SU-DHL-6 (cell line): ENCODE measurements at regions not wholly inside any gene's neighbourhood (a gene's known extent, or its start where the extent isn't known, plus 50 kb on each side); places are given as distances from the start of the nearest gene placed in this dataset.

Experiments
- H2AFZ ChIP-seq: fragments of 200-600 bp; sonication (generic); 2 replicates; pipeline ENCODE4 v1.6.1; 2014; ENCODE audit warnings: low read depth, mild to moderate bottlenecking, moderate library complexity, mixed read lengths, antibody characterized with exemption, low read length; ENCODE audit not compliant: severe bottlenecking
- H3F3A ChIP-seq: fragments of 200-600 bp; shearing (Covaris generic); 2 replicates; pipeline ENCODE4 v1.6.0; 2016; ENCODE audit warnings: antibody characterized with exemption, mild to moderate bottlenecking; ENCODE audit not compliant: insufficient read depth
- H3K27ac ChIP-seq: fragments of 200-600 bp; sonication (generic); 2 replicates; pipeline ENCODE4 v1.5.1; 2016; ENCODE audit warnings: low read depth, mild to moderate bottlenecking, low read length, moderate library complexity, mixed read lengths
- H3K27me3 ChIP-seq: fragments of 200-600 bp; sonication (generic), shearing (Covaris generic); 2 replicates; pipeline ENCODE4 v1.6.0; 2014; ENCODE audit warnings: mild to moderate bottlenecking, low read length
- H3K36me3 ChIP-seq: fragments of 200-600 bp; sonication (generic); 2 replicates; pipeline ENCODE4 v1.6.1; 2014; ENCODE audit warnings: mild to moderate bottlenecking, low read length, mixed read lengths
- H3K4me2 ChIP-seq: fragments of 300-600, 200-600 bp; shearing (Covaris generic), sonication (generic); 2 replicates; pipeline ENCODE4 v1.6.0; 2014; ENCODE audit warnings: low read length, low read depth, mild to moderate bottlenecking; ENCODE audit not compliant: poor library complexity, severe bottlenecking
- H3K4me3 ChIP-seq: fragments of 200-600 bp; sonication (generic); 2 replicates; pipeline ENCODE4 v1.5.1; 2014; ENCODE audit warnings: antibody characterized with exemption, low read length, mild to moderate bottlenecking, mixed read lengths; ENCODE audit not compliant: insufficient read depth, poor library complexity, severe bottlenecking
- H3K79me2 ChIP-seq: fragments of 200-600 bp; sonication (generic); 2 replicates; pipeline ENCODE4 v1.6.1; 2014; ENCODE audit warnings: mild to moderate bottlenecking, low read length, moderate library complexity; ENCODE audit not compliant: insufficient read depth
- H3K9ac ChIP-seq: fragments of 200-600 bp; sonication (generic); 2 replicates; pipeline ENCODE4 v1.7.0; 2014; ENCODE audit warnings: mild to moderate bottlenecking, low read length
- H3K9me2 ChIP-seq: fragments of 200-600 bp; sonication (generic); replicated peaks from 2 replicates; pipeline ENCODE4 v1.6.1; 2014; ENCODE audit warnings: low read length; ENCODE audit not compliant: insufficient read depth
- H3K9me3 ChIP-seq: fragments of 200-600 bp; sonication (generic); 2 replicates; pipeline ENCODE4 v1.6.1; 2014; ENCODE audit warnings: low read length, mixed read lengths; ENCODE audit not compliant: insufficient read depth
- H4K20me1 ChIP-seq: fragments of 200-600 bp; sonication (generic); 2 replicates; pipeline ENCODE4 v1.6.1; 2014; ENCODE audit warnings: low read depth, mild to moderate bottlenecking, antibody characterized with exemption, low read length, moderate library complexity, mixed read lengths
- EZH2phosphoT487 ChIP-seq: fragments of 200-600 bp; sonication (generic), shearing (Covaris generic); conservative IDR thresholded peaks from 2 replicates; pipeline ENCODE4 v1.6.1; 2018; ENCODE audit warnings: mild to moderate bottlenecking, antibody characterized with exemption, low read length, moderate library complexity, mixed read lengths
- TF ChIP-seq, protein P1 (sequence below): fragments of 200-600 bp; sonication (generic); IDR thresholded peaks from one replicate; pipeline ENCODE4 v1.5.1; 2017; ENCODE audit warnings: antibody characterized with exemption, mild to moderate bottlenecking, low read length, moderate library complexity; ENCODE audit not compliant: insufficient read depth, poor library complexity, severe bottlenecking

DNA sequence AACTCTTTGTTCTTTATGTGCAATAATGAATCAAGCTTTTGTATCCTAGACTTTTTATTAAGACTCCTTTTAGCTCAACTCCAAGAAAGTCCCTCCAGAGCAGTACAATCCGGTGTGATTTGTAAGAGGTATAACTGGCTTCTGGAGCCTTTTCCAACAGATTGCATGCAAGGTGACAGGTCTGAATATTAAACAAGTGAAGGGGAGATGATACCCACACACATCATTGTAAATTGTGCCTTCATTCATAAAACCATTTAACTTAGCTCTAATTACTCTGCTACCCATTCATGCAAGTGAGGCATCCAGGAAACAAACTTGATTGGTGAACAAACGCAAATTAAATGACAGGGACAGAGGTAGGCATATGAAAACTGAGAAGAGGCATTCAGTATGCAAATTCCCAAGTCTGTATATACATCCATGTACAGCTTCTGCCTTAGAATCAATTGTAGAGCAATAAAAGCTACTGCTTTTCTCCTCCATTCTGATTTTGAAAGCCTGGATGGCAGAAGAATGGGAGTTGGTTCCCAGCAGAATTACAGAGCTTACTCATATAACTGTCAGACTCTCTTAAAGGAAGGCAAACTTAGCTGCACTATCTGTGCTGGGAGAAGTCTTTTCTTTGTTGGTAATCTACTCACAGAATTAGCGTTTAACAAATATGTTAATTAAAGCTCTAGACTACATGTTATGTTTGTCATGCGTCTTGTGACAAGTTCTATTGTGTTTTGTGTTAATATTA is 261.0 kb upstream of the CDH6 start:
- Histone ChIP-seq H3K27me3 (no peaks in the 10 kb centered on the region), H3K4me2 (no peak overlapping the region), H3K27ac (no peak overlapping the region), H2AFZ (no peak overlapping the region), H3K9me3 (no peaks in the 10 kb centered on the region), H4K20me1 (no peaks in the 10 kb centered on the region), H3K79me2 (no peaks in the 10 kb centered on the region), H3K4me3 (no peak overlapping the region), H3K9me2 (no peaks in the 10 kb centered on the region), H3K36me3 (no peaks in the 10 kb centered on the region), H3F3A (no peaks in the 10 kb centered on the region), H3K9ac (no peak overlapping the region)
- TF ChIP-seq, protein P1, sequence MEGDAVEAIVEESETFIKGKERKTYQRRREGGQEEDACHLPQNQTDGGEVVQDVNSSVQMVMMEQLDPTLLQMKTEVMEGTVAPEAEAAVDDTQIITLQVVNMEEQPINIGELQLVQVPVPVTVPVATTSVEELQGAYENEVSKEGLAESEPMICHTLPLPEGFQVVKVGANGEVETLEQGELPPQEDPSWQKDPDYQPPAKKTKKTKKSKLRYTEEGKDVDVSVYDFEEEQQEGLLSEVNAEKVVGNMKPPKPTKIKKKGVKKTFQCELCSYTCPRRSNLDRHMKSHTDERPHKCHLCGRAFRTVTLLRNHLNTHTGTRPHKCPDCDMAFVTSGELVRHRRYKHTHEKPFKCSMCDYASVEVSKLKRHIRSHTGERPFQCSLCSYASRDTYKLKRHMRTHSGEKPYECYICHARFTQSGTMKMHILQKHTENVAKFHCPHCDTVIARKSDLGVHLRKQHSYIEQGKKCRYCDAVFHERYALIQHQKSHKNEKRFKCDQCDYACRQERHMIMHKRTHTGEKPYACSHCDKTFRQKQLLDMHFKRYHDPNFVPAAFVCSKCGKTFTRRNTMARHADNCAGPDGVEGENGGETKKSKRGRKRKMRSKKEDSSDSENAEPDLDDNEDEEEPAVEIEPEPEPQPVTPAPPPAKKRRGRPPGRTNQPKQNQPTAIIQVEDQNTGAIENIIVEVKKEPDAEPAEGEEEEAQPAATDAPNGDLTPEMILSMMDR: no peak
- TF ChIP-seq EZH2phosphoT487: no peak

DNA sequence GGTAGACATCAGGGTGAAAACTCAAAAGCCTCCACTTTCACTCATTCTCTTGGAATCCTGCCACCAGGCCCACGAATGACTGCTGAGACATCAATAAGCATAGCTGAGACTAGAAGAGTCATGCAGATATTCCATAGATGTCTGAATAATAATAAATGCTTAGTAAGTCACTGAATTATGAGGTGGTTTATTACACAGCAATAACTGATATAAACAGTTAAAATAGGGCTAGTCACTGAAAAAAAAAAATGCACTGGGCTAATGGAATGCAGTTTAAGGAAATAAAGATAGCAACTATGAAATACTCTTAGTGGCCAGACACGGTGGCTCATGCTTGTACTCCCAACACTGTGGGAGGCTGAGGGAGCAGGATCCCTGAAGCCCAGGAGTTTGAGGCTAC is 262.8 kb upstream of the CDH6 start:
- Histone ChIP-seq H2AFZ (no peak overlapping the region), H3K4me2 (no peak overlapping the region), H3K27me3 (no peaks in the 10 kb centered on the region), H3F3A (no peaks in the 10 kb centered on the region), H3K4me3 (no peak overlapping the region), H3K36me3 (no peaks in the 10 kb centered on the region), H3K9ac (no peak overlapping the region), H4K20me1 (no peaks in the 10 kb centered on the region), H3K9me2 (no peaks in the 10 kb centered on the region), H3K9me3 (no peaks in the 10 kb centered on the region), H3K27ac (no peak overlapping the region), H3K79me2 (no peaks in the 10 kb centered on the region)
- TF ChIP-seq, protein P1: no peak
- TF ChIP-seq EZH2phosphoT487: no peak

DNA sequence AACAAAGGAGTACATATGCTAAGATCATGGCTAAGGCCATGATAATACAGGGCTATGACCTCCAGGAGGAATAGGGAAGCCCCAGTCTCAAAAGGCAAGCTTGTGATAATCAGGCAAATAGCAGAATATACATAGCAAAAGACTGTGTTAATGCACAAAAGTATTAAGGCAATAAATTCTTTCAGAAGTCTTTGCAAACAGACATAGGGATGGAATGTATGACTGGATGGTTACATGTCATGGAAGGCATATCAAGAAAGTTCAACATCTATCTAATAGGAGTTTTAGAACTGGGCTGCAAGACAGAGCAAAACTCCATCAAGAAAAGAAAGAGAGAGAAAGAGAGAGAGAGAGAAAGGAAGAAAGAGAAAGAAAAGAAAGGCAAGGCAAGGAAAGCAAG is 264.5 kb upstream of the CDH6 start:
- Histone ChIP-seq H3F3A (no peaks in the 10 kb centered on the region), H3K79me2 (no peaks in the 10 kb centered on the region), H3K27ac (no peak overlapping the region), H2AFZ (no peak overlapping the region), H3K4me2 (no peak overlapping the region), H3K4me3 (no peak overlapping the region), H3K9ac (no peak overlapping the region), H3K9me2 (no peaks in the 10 kb centered on the region), H3K27me3 (no peaks in the 10 kb centered on the region), H3K9me3 (no peaks in the 10 kb centered on the region), H3K36me3 (no peaks in the 10 kb centered on the region), H4K20me1 (no peaks in the 10 kb centered on the region)
- TF ChIP-seq EZH2phosphoT487: no peak
- TF ChIP-seq, protein P1: no peak
